AG10803 (cell line): ENCODE measurements at regions not wholly inside any gene's neighbourhood (a gene's known extent, or its start where the extent isn't known, plus 50 kb on each side); places are given as distances from the start of the nearest gene placed in this dataset.
"Not testable (repeated sequence)": the region's sequence is repeated elsewhere in the genome, so short reads cannot be mapped to it uniquely, and the experiment has no call there.

Experiments used
- DNase-seq: peaks from one replicate; pipeline ENCODE4 v3.0.0; 2010; ENCODE audit warnings: low read depth
- H3K4me3 ChIP-seq: 2 replicates; pipeline ENCODE4 v1.5.1; 2011; ENCODE audit warnings: mild to moderate bottlenecking, low read length, control low read depth
- CTCF ChIP-seq: conservative IDR thresholded peaks from 2 replicates; pipeline ENCODE4 v1.5.1; 2011; ENCODE audit warnings: mild to moderate bottlenecking, low read length, control low read depth, inconsistent platforms

GRCh38 chr10:106025208-106025811 lies 1139.2 kb downstream of the SORCS1 start:
- TF ChIP-seq CTCF = no peak
- DNase-seq = no peak
- no peak overlapping the region for H3K4me3 ChIP-seq

GRCh38 chr10:106023329-106023728 lies 1141.2 kb downstream of the SORCS1 start:
- no peak overlapping the region for H3K4me3 ChIP-seq
- no peak for TF ChIP-seq CTCF
- DNase-seq = no peak

- DNase-seq, H3K4me3 ChIP-seq: not testable (repeated sequence)
These were observed 1144.9 kb downstream of the SORCS1 start for GRCh38 chr10:106019559-106019958.

GRCh38 chr10:106015369-106016199 lies 1148.9 kb downstream of the SORCS1 start:
- not testable (repeated sequence) for DNase-seq

GRCh38 chr10:106011250-106011649 lies 1153.3 kb downstream of the SORCS1 start:
- DNase-seq = no peak
- TF ChIP-seq CTCF = no peak
- no peak overlapping the region for H3K4me3 ChIP-seq

More at GRCh38 chr10:106015369-106016199, 1148.9 kb downstream of the SORCS1 start:
- H3K4me3 ChIP-seq = not testable (repeated sequence)

- TF ChIP-seq CTCF = no peak
- H3K4me3 ChIP-seq = no peak overlapping the region
- DNase-seq = no peak
These were observed 1163.8 kb downstream of the SORCS1 start for GRCh38 chr10:106000721-106001120.

- H3K4me3 ChIP-seq = no peak overlapping the region
- no peak for TF ChIP-seq CTCF
- DNase-seq = no peak
These were observed 1170.9 kb downstream of the SORCS1 start for GRCh38 chr10:105993609-105994008.

- H3K4me3 ChIP-seq = no peak overlapping the region
- no peak for DNase-seq
- TF ChIP-seq CTCF = no peak
These were observed 1171.6 kb downstream of the SORCS1 start for GRCh38 chr10:105992928-105993327.
